ENCODE measurements at regions not wholly inside any gene's neighbourhood (a gene's known extent, or its start where the extent isn't known, plus 50 kb on each side); places are given as distances from the start of the nearest gene placed in this dataset.
A peak's percentile ranks its signal among the peaks of the same experiment; 100 is the strongest.

DNA sequence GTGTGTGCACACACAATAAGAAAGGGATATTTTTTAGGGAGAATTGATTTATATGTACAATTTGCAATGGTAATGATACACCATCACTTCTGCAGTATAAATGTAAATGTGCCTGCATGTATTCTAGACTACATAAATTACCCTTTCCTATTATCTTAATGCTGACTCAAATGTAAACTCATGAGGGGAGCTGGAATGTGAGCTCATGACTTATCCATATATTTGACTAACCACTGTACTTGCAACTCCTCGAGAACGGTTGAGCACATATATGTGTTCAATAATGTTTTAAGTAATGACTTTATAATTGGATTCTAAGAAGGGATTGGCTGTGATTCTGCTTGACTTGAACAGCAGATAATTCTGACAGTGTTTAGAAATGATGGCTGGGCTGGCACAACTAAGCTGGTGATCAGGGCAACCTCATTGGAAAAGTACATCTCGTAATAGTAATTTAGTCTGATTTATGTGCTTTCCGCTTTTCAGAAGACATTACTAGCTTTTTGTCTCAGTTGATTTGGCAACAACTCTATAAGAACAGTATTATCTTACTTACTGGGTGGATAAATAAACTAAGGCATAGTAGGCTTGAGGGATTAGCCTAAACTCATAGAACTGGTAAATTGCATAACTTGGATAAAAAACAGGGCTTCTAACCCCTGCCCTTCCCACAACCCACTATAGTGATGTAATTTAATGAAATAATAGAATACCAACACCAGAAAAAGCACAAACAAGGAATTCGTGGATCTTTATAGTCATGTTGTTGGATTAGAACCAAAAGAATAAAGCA lies 130.2 kb upstream of the SPEF2 start:
- Mint-ChIP-seq H3K27me3 (peaks cover 14% of the 10 kb centered on the region), H3K36me3 (ENCODE audit: low read depth) (no peaks in the 10 kb centered on the region), H3K27ac (no peak overlapping the region), H3K4me3 (no peak overlapping the region), H3K9me3 (no peaks in the 10 kb centered on the region), H3K4me1 (ENCODE audit: low read depth) (peaks cover 3% of the 10 kb centered on the region)
- DNase-seq, result no peak

DNA sequence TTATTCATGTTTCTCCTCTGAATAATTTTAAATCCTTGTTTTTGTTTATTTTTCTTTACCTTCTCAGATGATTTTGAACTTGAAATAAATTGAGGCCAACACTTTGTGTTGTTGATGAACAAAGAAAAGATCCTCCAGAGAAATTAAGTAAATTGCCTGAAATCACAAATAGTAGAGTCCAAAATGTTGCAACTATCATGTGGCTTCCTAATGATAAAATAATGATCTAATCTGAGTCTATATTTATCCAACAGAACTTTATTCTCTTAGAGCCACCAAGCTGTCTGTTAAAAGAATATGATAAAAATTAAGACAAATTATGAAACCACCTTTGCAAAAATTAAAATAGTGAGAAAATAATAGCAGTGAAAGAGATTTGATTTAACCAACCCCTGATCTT lies 132.2 kb upstream of the SPEF2 start:
- no peak for DNase-seq
- Mint-ChIP-seq H3K4me3 (no peak overlapping the region), H3K4me1 (ENCODE audit: low read depth) (peaks cover 3% of the 10 kb centered on the region), H3K27me3 (peaks cover 7% of the 10 kb centered on the region), H3K36me3 (ENCODE audit: low read depth) (no peaks in the 10 kb centered on the region), H3K9me3 (no peaks in the 10 kb centered on the region), H3K27ac (no peak overlapping the region)

GRCh38 chr5:35484241-35484640 lies 133.4 kb upstream of the SPEF2 start:
- Mint-ChIP-seq H3K27me3 (peaks cover 7% of the 10 kb centered on the region), H3K4me1 (ENCODE audit: low read depth) (peaks cover 11% of the 10 kb centered on the region), H3K36me3 (ENCODE audit: low read depth) (peaks cover 2% of the 10 kb centered on the region), H3K27ac (no peak overlapping the region), H3K9me3 (no peaks in the 10 kb centered on the region), H3K4me3 (no peak overlapping the region)
- no peak for DNase-seq

DNA sequence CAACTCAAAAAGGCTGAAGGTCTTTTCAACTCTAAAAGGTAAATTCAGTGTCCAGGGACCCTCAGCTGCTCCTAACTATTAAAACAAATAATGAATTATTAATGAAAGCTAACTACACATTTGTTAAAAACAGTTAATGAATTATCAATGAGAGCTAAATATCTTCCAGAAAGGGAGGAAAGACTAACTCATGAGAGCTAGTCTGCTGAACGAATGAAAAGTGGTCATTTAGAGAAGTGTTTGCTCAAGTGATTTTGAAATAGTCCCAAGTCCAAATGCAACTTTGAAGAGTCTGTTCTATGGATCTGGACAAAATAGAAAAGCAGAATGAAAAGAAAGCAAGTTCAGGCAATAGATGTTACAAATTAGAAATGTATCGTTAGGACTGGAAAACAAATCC lies 133.9 kb upstream of the SPEF2 start:
- peaks cover 2% of the 10 kb centered on the region for H3K9me3 Mint-ChIP-seq
- no peak for DNase-seq
- H3K27me3 Mint-ChIP-seq, result peaks cover 7% of the 10 kb centered on the region
- H3K4me1 Mint-ChIP-seq (ENCODE audit: low read depth), result peaks cover 14% of the 10 kb centered on the region
- no peak overlapping the region for H3K4me3 Mint-ChIP-seq
- H3K36me3 Mint-ChIP-seq (ENCODE audit: low read depth), result peaks cover 5% of the 10 kb centered on the region
- H3K27ac Mint-ChIP-seq, result no peak overlapping the region

GRCh38 chr5:35483191-35483590 lies 134.5 kb upstream of the SPEF2 start:
- Mint-ChIP-seq H3K9me3 (peaks cover 2% of the 10 kb centered on the region), H3K4me3 (no peak overlapping the region), H3K4me1 (ENCODE audit: low read depth) (peaks cover 16% of the 10 kb centered on the region), H3K27ac (no peak overlapping the region), H3K36me3 (ENCODE audit: low read depth) (peaks cover 5% of the 10 kb centered on the region), H3K27me3 (peaks cover 7% of the 10 kb centered on the region)
- no peak for DNase-seq

- Mint-ChIP-seq H3K36me3 (ENCODE audit: low read depth) (peaks cover 5% of the 10 kb centered on the region), H3K27me3 (no peaks in the 10 kb centered on the region), H3K4me3 (no peak overlapping the region), H3K4me1 (ENCODE audit: low read depth) (peaks cover 16% of the 10 kb centered on the region), H3K9me3 (peaks cover 2% of the 10 kb centered on the region), H3K27ac (no peak overlapping the region)
- no peak for DNase-seq
These were observed 135.4 kb upstream of the SPEF2 start for GRCh38 chr5:35482167-35482755.

DNA sequence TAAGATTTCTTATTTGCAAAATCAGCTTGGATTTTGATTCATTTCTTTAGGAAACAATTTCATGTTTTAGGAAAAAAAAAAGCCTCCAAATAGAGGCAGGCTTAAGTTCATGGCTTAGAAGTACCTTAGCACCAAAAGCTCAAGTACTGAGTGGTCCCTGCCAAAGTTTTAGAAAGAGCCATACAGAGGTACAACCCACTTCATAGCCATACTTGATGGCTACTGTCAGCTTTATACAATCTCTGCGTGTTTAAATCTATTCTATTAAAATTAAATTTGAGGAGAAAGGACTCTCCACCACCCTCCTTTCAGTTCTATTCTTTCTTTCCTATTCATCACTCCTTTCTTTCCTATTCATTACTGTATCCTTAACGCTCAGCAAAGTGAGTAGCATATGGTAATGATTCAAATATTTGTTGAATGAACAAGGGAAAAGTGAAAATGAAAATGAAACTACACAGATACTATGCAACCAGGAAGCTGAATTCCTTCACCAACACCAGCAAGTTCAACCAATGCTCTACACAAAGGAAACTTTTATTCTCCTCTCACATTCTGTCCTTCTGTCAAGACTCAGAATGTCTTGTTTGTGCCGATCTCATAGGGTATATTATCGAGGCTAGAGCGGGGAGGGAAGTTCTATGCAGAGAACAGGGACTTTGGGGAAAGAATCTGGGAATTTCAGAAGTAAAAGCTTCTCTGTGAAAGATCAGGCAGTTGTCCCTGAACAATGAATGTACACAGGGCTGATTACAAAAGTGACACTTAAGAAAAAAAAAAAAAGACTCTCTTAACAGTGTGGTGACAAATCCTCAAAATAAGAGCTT lies 138.6 kb upstream of the SPEF2 start:
- H3K4me3 Mint-ChIP-seq, result peak overlapping the region; percentile 60
- peak overlapping the region; percentile 87 for H3K27ac Mint-ChIP-seq
- H3K36me3 Mint-ChIP-seq (ENCODE audit: low read depth), result peaks cover 5% of the 10 kb centered on the region
- H3K27me3 Mint-ChIP-seq, result peaks cover 3% of the 10 kb centered on the region
- peaks cover 2% of the 10 kb centered on the region for H3K9me3 Mint-ChIP-seq
- H3K4me1 Mint-ChIP-seq (ENCODE audit: low read depth), result peaks cover 16% of the 10 kb centered on the region
- no peak for DNase-seq

DNA sequence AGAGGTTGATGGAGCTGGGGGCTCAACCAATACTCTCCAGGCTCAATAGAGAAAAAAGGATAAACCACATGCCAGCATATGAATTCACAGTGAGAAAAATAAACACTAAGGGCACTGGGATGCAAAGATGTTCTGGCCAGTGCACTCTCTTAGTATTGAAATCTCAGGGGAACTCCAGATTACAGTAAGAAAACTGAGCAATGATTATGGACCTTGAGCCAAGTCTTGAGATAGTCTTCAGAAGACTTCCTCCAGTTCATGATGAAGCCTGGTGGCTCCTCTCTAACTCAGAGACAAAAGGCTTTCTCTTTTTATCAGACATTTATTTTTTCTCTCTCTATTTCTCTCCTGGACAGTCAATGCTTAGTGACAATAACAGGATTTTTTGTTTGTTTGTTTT lies 139.8 kb upstream of the SPEF2 start:
- Mint-ChIP-seq H3K4me1 (ENCODE audit: low read depth) (peaks cover 16% of the 10 kb centered on the region), H3K27me3 (peaks cover 3% of the 10 kb centered on the region), H3K4me3 (no peak overlapping the region), H3K9me3 (peaks cover 2% of the 10 kb centered on the region), H3K27ac (no peak overlapping the region), H3K36me3 (ENCODE audit: low read depth) (peaks cover 5% of the 10 kb centered on the region)
- DNase-seq, result no peak

- Mint-ChIP-seq H3K36me3 (ENCODE audit: low read depth) (peaks cover 5% of the 10 kb centered on the region), H3K4me1 (ENCODE audit: low read depth) (peaks cover 14% of the 10 kb centered on the region), H3K27me3 (peaks cover 3% of the 10 kb centered on the region), H3K27ac (no peak overlapping the region), H3K9me3 (peaks cover 2% of the 10 kb centered on the region), H3K4me3 (no peak overlapping the region)
- DNase-seq, result no peak
These were observed 140.3 kb upstream of the SPEF2 start for GRCh38 chr5:35477321-35477720.

GRCh38 chr5:35476797-35477196 lies 140.9 kb upstream of the SPEF2 start:
- Mint-ChIP-seq H3K36me3 (ENCODE audit: low read depth) (peaks cover 5% of the 10 kb centered on the region), H3K4me3 (no peak overlapping the region), H3K9me3 (peaks cover 2% of the 10 kb centered on the region), H3K4me1 (ENCODE audit: low read depth) (peaks cover 14% of the 10 kb centered on the region), H3K27me3 (peaks cover 3% of the 10 kb centered on the region), H3K27ac (no peak overlapping the region)
- DNase-seq, result no peak

DNA sequence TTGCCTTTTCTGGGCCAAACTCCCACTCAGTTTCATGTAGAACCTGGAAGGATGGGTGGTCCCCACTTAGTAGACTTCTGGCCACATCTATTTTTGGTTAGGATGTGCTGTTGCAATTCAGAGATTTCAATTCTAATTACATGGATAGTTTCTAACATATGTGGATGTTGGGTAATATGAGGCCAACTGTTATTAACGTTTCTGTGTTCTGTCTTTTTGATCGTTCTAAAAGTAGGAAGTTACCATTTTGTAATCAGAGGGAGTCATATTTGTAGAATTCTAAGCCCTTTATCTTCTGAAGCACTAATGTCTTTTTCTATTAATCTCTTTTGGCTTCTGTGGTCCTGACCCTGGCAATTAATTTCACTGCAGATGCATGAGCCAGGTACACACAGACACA lies 141.6 kb upstream of the SPEF2 start:
- H3K4me1 Mint-ChIP-seq (ENCODE audit: low read depth), result peaks cover 14% of the 10 kb centered on the region
- H3K27me3 Mint-ChIP-seq, result peaks cover 3% of the 10 kb centered on the region
- H3K27ac Mint-ChIP-seq, result no peak overlapping the region
- peaks cover 5% of the 10 kb centered on the region for H3K36me3 Mint-ChIP-seq (ENCODE audit: low read depth)
- DNase-seq, result no peak
- peaks cover 2% of the 10 kb centered on the region for H3K9me3 Mint-ChIP-seq
- no peak overlapping the region for H3K4me3 Mint-ChIP-seq

DNA sequence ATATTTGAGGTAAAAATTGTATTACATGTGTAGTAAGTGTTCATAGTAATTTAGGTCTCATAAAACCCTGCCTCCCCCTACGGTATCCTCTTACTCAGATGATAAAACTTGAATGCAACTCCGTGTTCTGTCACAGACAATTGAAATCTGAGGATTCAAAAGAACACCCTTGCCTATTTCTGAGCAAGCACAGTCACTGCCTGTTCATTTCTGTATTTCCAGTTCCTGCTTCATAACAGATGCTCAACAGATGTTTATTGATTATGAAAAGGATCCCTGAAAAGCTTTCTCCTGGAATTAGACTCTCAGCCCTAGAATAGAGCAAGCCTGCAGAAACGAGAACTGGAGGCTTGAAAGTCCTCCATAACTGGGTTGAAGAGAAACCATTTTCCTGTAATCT lies 144.1 kb upstream of the SPEF2 start:
- Mint-ChIP-seq H3K36me3 (ENCODE audit: low read depth) (no peaks in the 10 kb centered on the region), H3K27me3 (peaks cover 3% of the 10 kb centered on the region), H3K4me1 (ENCODE audit: low read depth) (peaks cover 2% of the 10 kb centered on the region), H3K27ac (no peak overlapping the region), H3K9me3 (no peaks in the 10 kb centered on the region), H3K4me3 (no peak overlapping the region)
- DNase-seq, result no peak

GRCh38 chr5:35470866-35471265 lies 146.8 kb upstream of the SPEF2 start:
- Mint-ChIP-seq H3K27ac (no peak overlapping the region), H3K4me1 (ENCODE audit: low read depth) (no peaks in the 10 kb centered on the region), H3K4me3 (no peak overlapping the region), H3K36me3 (ENCODE audit: low read depth) (no peaks in the 10 kb centered on the region), H3K9me3 (no peaks in the 10 kb centered on the region), H3K27me3 (peaks cover 3% of the 10 kb centered on the region)
- DNase-seq, result no peak

DNA sequence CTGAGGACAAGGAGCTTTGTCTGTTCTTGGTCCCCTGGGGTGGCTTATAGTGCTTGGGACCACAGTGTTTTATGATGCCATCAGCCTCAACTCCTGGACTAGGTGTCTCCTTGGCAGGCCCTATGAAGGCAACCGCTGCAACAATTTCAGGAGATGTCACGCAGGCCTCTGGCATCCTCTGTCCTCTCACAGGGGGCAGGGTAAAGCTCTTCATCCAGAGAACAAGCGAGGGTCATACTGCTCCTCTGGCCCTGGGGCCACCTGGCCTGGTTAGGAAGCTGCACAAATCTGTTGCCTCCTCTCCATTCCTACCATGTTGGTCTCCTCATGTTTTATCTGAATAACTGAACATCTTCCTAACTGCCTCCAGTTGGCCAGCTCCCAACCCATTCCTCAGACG lies 148.9 kb upstream of the SPEF2 start:
- Mint-ChIP-seq H3K9me3 (no peaks in the 10 kb centered on the region), H3K4me1 (ENCODE audit: low read depth) (no peaks in the 10 kb centered on the region), H3K36me3 (ENCODE audit: low read depth) (no peaks in the 10 kb centered on the region), H3K27me3 (no peaks in the 10 kb centered on the region), H3K27ac (no peak overlapping the region), H3K4me3 (no peak overlapping the region)
- DNase-seq, result no peak

GRCh38 chr5:35466746-35467145 lies 150.9 kb upstream of the SPEF2 start:
- Mint-ChIP-seq H3K27me3 (no peaks in the 10 kb centered on the region), H3K9me3 (no peaks in the 10 kb centered on the region), H3K4me1 (ENCODE audit: low read depth) (no peaks in the 10 kb centered on the region), H3K4me3 (no peak overlapping the region), H3K36me3 (ENCODE audit: low read depth) (no peaks in the 10 kb centered on the region), H3K27ac (no peak overlapping the region)
- DNase-seq, result no peak

Data from activated T-cell treated with anti-CD3 and anti-CD28 coated beads, Interleukin-2, amount 50 U/mL, for 24 hours (primary cell).